ENCODE measurements at regions not wholly inside any gene's neighbourhood (a gene's known extent, or its start where the extent isn't known, plus 50 kb on each side); places are given as distances from the start of the nearest gene placed in this dataset.
"Not testable (repeated sequence)": the region's sequence is repeated elsewhere in the genome, so short reads cannot be mapped to it uniquely, and the experiment has no call there.

DNA sequence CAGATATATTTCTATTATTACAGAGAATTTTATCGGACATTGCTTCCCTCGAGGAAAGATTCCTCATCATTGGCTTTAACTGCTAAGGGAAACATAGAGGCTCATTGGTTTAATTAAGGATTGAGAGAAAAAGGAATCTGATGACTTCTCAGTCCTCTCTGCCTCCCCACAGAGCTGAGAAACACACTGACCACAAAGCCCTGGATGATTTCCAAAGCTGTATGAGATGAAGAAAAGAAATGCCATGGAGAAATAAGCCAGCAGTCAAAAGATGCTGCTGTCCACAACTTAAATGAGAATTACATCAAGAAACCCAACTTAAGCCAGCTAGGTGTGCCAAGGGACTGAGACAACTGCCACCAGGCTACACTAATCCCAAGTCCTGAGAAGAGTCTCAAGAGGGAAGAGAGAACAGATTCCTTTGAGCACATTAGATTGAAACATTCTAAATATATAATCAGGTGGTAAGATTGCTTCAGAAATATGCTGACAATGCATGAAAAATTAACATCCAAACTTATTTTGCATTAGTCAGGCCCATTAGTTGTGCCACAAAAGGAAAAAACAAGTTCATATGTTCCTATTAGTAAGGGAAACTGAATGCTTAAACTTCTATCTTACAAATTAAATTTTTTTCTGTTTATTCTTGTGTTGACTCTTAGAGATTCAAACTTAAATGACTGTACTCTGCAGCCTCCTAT lies 308.1 kb upstream of the CYRIA start:
- no peak for DNase-seq (ENCODE audit: low read depth, low spot score)

DNA sequence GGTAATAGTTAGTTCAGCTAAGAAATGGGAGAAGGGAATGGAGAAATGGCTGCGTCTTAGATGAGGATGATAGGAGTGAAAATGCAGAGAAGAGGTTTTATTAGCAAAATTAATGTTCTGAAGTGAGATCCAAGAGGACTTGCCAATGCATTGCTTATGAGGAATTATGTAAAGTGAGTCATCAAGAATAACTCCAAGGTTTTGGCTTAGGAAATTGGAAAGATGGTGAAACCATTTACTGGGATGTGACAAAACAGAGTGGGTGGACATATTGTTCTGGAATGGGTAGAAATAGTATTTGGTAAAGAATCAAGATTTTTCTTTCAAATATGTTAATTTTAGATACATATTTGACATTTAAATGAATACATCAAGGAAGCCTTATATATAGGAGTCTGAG lies 306.6 kb upstream of the CYRIA start:
- no peak for DNase-seq (ENCODE audit: low read depth, low spot score)

- no peak for DNase-seq (ENCODE audit: low read depth, low spot score)
These were observed 306.1 kb upstream of the CYRIA start for GRCh38 chr2:16971722-16972234.

GRCh38 chr2:16970948-16971347 lies 305.3 kb upstream of the CYRIA start:
- DNase-seq (ENCODE audit: low read depth, low spot score), result not testable (repeated sequence)

DNA sequence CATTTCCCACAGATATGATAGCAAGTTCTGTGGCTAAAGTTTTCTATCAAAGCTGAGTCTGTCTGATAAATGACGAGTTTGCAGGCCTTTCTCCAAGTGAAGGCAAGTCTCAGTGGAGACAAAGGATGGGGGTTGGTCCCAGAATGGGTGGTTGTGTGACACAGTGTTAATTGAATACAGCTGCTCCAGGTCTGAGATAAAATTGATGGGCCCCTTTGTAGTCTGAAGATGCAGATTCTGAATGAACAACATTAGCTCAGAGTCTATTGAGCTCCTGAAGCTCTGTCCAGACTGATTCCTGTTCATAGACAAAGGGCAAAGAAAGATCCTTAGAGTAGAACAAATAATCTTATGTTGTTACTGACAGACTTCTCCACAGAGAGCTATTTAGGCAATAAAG lies 296.9 kb upstream of the CYRIA start:
- no peak for DNase-seq (ENCODE audit: low read depth, low spot score)

DNA sequence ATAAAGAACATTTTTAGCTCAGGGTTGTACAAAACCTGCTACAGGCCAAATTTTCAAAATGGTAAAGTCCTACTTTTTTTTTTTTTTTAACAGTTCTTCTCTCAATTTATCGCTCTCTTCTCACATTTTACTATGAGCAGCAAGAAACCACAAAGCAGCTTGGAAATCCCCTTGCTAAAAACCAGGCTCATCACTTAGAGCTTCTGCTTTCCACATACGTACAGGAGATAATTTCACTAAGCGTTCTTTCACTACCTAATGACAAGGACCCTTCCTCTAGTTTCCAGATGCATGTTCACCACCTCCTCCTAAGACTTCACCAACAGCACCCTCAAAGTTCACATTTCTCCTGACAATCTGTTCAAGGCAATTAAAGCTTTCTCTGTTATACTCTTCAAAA lies 294.9 kb upstream of the CYRIA start:
- no peak for DNase-seq (ENCODE audit: low read depth, low spot score)

DNA sequence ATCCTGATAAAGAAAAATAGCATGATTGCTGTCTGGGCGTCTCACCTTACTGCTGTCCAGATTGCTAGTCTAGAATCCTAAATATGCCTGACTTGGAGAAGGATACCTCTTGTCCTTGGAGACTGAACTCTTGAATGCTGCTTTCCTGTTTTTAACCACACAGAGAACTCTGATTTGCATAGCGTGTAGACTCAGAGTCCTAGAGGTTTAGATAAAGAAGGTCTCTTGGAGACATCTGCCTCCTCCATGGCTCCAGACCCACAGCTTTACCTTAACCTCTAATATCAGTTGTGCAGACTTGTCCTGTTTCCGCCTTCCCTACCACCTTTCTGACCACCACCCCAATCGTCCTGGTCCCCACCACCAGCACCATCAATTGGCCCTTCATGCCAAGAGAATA lies 292.6 kb upstream of the CYRIA start:
- DNase-seq (ENCODE audit: low read depth, low spot score), result no peak

GRCh38 chr2:16952805-16953204 lies 287.2 kb upstream of the CYRIA start:
- no peak for DNase-seq (ENCODE audit: low read depth, low spot score)

GRCh38 chr2:16952368-16952767 lies 286.7 kb upstream of the CYRIA start:
- DNase-seq (ENCODE audit: low read depth, low spot score), result no peak

DNA sequence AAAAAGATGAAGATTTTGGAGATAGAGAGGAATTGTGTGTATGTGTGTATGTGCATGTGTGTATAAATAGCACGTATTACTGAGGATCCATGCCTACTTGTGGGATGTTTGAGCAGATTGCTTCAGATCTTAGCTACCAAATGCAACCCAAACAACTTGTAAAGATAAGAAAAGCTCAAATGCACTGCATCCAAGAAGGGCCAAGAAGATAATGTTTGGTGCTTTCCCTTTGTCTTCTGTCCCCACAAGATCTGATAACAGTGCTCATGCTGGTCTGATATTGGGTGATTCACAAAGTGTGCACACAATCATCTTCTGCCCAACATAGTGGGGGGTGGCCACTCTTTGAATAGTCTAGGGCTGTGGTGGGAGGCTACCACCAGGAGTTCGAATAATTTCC lies 284.8 kb upstream of the CYRIA start:
- DNase-seq (ENCODE audit: low read depth, low spot score), result no peak

DNA sequence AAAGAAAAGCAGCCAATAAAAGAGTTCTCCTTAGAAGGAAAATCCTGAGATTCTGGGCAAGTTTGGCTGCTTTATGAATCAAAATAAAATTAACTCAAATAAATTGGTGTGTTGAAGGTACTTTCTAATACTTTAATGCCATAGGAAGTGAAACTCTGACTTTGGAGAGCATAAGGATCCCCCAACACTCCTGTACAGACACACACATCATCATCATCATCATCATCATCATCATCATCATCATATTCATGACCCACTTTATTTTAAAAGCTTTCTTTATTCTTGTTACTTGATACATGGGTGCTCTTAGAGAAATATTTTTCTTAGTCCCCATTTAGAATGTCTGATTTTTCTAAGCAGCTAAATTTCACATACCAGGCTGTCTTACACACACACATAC lies 283.1 kb upstream of the CYRIA start:
- DNase-seq (ENCODE audit: low read depth, low spot score), result no peak

DNA sequence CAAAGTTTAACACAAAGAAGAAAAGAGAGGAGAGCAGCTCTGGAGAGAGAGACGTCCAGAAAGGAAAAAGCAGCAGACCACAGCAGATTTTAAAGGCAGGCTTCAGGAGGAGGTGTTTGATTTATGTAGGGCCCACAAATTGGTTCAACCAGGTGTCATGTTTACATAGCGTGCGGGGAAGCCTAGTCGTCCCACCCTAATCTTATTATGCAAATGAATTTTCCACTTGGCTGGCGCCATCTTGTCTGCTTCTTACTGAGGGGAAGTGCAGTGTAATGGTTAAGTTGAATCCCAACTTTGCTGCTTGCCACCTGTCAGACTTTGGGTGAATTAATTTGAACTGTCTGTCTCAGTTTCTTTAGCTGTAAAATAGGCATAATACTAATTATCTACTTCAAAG lies 282.4 kb upstream of the CYRIA start:
- no peak for DNase-seq (ENCODE audit: low read depth, low spot score)

- DNase-seq (ENCODE audit: low read depth, low spot score), result no peak
These were observed 277.8 kb upstream of the CYRIA start for GRCh38 chr2:16943279-16943958.

- no peak for DNase-seq (ENCODE audit: low read depth, low spot score)
These were observed 274.6 kb upstream of the CYRIA start for GRCh38 chr2:16940214-16940613.

DNA sequence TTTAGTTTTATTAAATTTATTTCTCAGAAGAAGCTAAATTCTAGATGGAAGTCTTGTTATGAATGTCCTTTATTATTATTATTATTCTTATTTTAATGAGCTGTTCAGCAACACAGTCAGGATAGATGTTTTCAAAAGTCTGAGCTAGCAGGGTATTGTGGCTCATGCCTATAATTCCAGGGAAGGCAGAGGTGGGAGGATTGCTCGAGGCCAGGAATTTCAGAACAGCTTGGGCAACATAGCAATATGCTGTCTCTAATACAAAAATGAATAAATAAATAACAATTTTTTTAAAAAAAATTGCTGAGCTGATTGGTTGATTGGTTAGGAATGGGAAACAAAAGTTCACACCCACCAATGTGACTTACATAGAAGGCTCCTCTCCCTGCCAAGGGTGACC lies 274.1 kb upstream of the CYRIA start:
- no peak for DNase-seq (ENCODE audit: low read depth, low spot score)

GRCh38 chr2:16933355-16933754 lies 267.7 kb upstream of the CYRIA start:
- DNase-seq (ENCODE audit: low read depth, low spot score), result no peak

GRCh38 chr2:16932826-16933225 lies 267.2 kb upstream of the CYRIA start:
- DNase-seq (ENCODE audit: low read depth, low spot score), result no peak

DNA sequence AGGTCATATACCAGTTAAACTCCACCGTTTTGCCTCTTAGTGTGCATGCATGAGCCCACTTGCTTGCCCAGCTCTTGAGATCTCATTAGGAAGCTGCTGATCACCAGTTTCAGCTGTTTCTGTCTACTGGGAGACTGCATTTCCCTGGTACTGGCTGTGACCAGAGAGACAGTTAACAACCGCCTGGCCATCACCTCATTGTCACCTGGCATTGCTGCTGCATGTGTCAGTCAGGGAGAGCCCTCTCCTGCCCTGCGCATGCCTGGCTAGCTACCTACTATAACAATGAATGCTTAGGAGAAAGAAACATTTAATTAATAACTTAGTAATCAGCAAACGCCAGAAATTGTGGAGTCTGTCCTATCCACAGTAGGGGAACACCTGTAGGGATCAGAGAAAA lies 265.8 kb upstream of the CYRIA start:
- no peak for DNase-seq (ENCODE audit: low read depth, low spot score)

GRCh38 chr2:16927398-16927797 lies 261.8 kb upstream of the CYRIA start:
- no peak for DNase-seq (ENCODE audit: low read depth, low spot score)

DNA sequence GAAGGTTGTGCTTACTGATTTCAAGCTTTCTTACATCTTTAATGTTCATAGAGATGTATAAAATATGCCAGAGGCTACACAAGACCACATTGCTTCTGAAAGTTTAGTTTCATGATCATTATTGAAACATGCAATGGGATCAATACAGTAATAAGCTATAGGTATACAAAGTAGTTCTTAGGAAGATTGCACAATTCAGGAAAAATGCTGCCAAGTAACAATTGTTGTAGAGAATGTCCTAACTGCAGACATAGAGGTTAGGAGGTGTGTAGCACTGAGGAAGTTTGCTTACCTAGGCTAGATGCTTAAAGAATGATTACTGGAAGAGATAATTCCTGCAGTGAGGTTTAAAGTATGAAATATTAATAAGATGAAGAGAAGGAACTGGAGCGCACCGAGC lies 259.5 kb upstream of the CYRIA start:
- no peak for DNase-seq (ENCODE audit: low read depth, low spot score)

DNA sequence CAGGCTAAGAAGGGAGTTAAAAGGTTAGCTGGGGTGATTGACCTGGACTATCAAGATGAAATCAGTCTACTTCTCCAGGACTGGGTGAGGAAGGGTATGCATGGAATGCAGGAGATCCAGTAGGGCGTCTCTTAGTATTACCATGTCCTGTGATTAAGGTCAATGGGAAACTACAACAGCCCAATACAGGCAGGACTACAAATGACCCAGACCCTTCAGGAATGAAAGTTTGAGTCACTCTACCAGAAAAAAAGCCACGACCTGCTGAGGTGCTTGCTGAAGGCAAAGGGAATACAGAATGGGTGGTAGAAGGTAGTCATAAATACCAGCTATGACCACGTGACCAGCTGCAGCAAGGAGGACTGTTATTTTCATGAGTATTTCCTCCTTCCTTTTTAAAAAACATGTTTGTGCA lies 249.7 kb upstream of the CYRIA start:
- peak; percentile 61 for DNase-seq (ENCODE audit: low read depth, low spot score)

DNA sequence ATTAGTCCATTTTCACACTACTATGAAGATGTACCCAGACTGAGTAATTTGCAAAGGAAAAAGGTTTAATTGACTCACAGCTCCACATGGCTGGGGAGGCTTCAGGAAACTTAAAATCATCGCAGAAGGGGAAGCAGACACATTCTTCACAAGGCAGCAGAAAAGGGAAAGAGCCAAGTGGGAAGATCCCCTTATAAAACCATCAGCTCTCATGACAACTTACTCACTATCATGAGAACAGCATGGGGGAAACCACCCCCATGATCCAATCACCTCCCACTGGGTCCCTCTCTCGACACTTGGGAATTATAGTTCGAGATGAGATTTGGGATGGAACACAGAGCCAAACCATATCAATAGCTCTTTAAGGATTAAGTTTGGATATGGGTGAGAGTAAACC lies 246.1 kb upstream of the CYRIA start:
- no peak for DNase-seq (ENCODE audit: low read depth, low spot score)

GRCh38 chr2:16908656-16909055 lies 243.0 kb upstream of the CYRIA start:
- no peak for DNase-seq (ENCODE audit: low read depth, low spot score)

All from ELF-1 (cell line).